ENCODE measurements at regions not wholly inside any gene's neighbourhood (a gene's known extent, or its start where the extent isn't known, plus 50 kb on each side); places are given as distances from the start of the nearest gene placed in this dataset.
"Not testable (repeated sequence)": the region's sequence is repeated elsewhere in the genome, so short reads cannot be mapped to it uniquely, and the experiment has no call there.

- DNase-seq (ENCODE audit: low read depth) = no peak
These were observed 102.6 kb downstream of the CAAP1 start for GRCh38 chr9:26789959-26790358.

- DNase-seq (ENCODE audit: low read depth) = no peak
These were observed 106.0 kb downstream of the CAAP1 start for GRCh38 chr9:26786564-26786963.

- DNase-seq (ENCODE audit: low read depth) = no peak
These were observed 109.7 kb downstream of the CAAP1 start for GRCh38 chr9:26782899-26783298.

GRCh38 chr9:26781906-26782305, 110.7 kb downstream of the CAAP1 start:
- DNase-seq (ENCODE audit: low read depth) = no peak

GRCh38 chr9:26780307-26780706, 112.3 kb downstream of the CAAP1 start:
- not testable (repeated sequence) for DNase-seq (ENCODE audit: low read depth)

- no peak for DNase-seq (ENCODE audit: low read depth)
These were observed 113.5 kb downstream of the CAAP1 start for GRCh38 chr9:26779062-26779461.

- no peak for DNase-seq (ENCODE audit: low read depth)
These were observed 117.2 kb downstream of the CAAP1 start for GRCh38 chr9:26775391-26775790.

- no peak for DNase-seq (ENCODE audit: low read depth)
These were observed 119.5 kb downstream of the CAAP1 start for GRCh38 chr9:26773056-26773455.

- DNase-seq (ENCODE audit: low read depth) = no peak
These were observed 121.8 kb downstream of the CAAP1 start for GRCh38 chr9:26770821-26771220.

GRCh38 chr9:26768145-26768544, 124.5 kb downstream of the CAAP1 start:
- no peak for DNase-seq (ENCODE audit: low read depth)

GRCh38 chr9:26760675-26761074, 131.9 kb downstream of the CAAP1 start:
- no peak for DNase-seq (ENCODE audit: low read depth)

- DNase-seq (ENCODE audit: low read depth) = no peak
These were observed 133.9 kb downstream of the CAAP1 start for GRCh38 chr9:26758655-26759054.

- DNase-seq (ENCODE audit: low read depth) = no peak
These were observed 135.7 kb downstream of the CAAP1 start for GRCh38 chr9:26756881-26757280.

GRCh38 chr9:26755476-26755875, 137.1 kb downstream of the CAAP1 start:
- no peak for DNase-seq (ENCODE audit: low read depth)

GRCh38 chr9:26754509-26755164, 138.0 kb downstream of the CAAP1 start:
- no peak for DNase-seq (ENCODE audit: low read depth)

- DNase-seq (ENCODE audit: low read depth) = no peak
These were observed 138.6 kb downstream of the CAAP1 start for GRCh38 chr9:26753971-26754370.

GRCh38 chr9:26750162-26750561, 142.4 kb downstream of the CAAP1 start:
- no peak for DNase-seq (ENCODE audit: low read depth)

GRCh38 chr9:26748449-26749058, 144.0 kb downstream of the CAAP1 start:
- DNase-seq (ENCODE audit: low read depth) = no peak

- no peak for DNase-seq (ENCODE audit: low read depth)
These were observed 145.0 kb downstream of the CAAP1 start for GRCh38 chr9:26747611-26748010.

GRCh38 chr9:26746357-26747072, 146.1 kb downstream of the CAAP1 start:
- no peak for DNase-seq (ENCODE audit: low read depth)

- DNase-seq (ENCODE audit: low read depth) = no peak
These were observed 147.5 kb downstream of the CAAP1 start for GRCh38 chr9:26745111-26745510.

GRCh38 chr9:26744191-26744965, 148.2 kb downstream of the CAAP1 start:
- DNase-seq (ENCODE audit: low read depth) = no peak

All from activated T-cell treated with anti-CD3 and anti-CD28 coated beads for 48 hours (primary cell).